ENCODE measurements at regions not wholly inside any gene's neighbourhood (a gene's known extent, or its start where the extent isn't known, plus 50 kb on each side); places are given as distances from the start of the nearest gene placed in this dataset.

GRCh38 chr14:45587142-45587541 is 334.1 kb upstream of the MIS18BP1 start:
- H3K4me1 ChIP-seq (ENCODE audit: insufficient read depth, low read length) = no peaks in the 10 kb centered on the region
- no peaks in the 10 kb centered on the region for H3K27me3 ChIP-seq (ENCODE audit: insufficient read depth, low read length)
- H3K27ac ChIP-seq (ENCODE audit: low read depth, low read length) = no peak overlapping the region
- no peak overlapping the region for H3K9ac ChIP-seq (ENCODE audit: low read length)
- TF ChIP-seq EZH2 (IDR thresholded peaks at IDR 0.05; ENCODE audit: insufficient read depth, low read length) (no peak), CTCF (IDR thresholded peaks at IDR 0.05; ENCODE audit: insufficient read depth, low read depth, low read length) (no peak)
- no peak for DNase-seq (ENCODE audit: low read depth)
- H3K27ac Mint-ChIP-seq (ENCODE audit: unreplicated experiment) = no peak overlapping the region
- no peak overlapping the region for H3K4me2 ChIP-seq (ENCODE audit: low read length)
- no peak overlapping the region for H3K4me3 Mint-ChIP-seq (ENCODE audit: unreplicated experiment)
- H3K36me3 ChIP-seq (ENCODE audit: insufficient read depth, low read length) = no peaks in the 10 kb centered on the region
- no peaks in the 10 kb centered on the region for H3K4me1 Mint-ChIP-seq (ENCODE audit: low read depth, unreplicated experiment)
- H4K20me1 ChIP-seq (ENCODE audit: insufficient read depth, low read length) = no peaks in the 10 kb centered on the region
- no peak overlapping the region for H2AFZ ChIP-seq (ENCODE audit: low read depth, low read length)
- H3K9me3 Mint-ChIP-seq (ENCODE audit: unreplicated experiment) = no peaks in the 10 kb centered on the region
- no peaks in the 10 kb centered on the region for H3K79me2 ChIP-seq (ENCODE audit: insufficient read depth, low read length)
- H3K4me3 ChIP-seq (ENCODE audit: insufficient read depth, low read depth, low read length) = no peak overlapping the region
- no peaks in the 10 kb centered on the region for H3K36me3 Mint-ChIP-seq (ENCODE audit: low read depth, unreplicated experiment)
- H3K27me3 Mint-ChIP-seq (ENCODE audit: low read depth, unreplicated experiment) = no peaks in the 10 kb centered on the region
- FAIRE-seq = no peak
- peaks cover 3% of the 10 kb centered on the region for H3K9me3 ChIP-seq (ENCODE audit: insufficient read depth, low read depth, low read length)

- Histone ChIP-seq H2AFZ (ENCODE audit: low read depth, low read length) (no peak overlapping the region), H3K4me1 (ENCODE audit: insufficient read depth, low read length) (no peaks in the 10 kb centered on the region), H3K27me3 (ENCODE audit: insufficient read depth, low read length) (no peaks in the 10 kb centered on the region), H3K4me3 (ENCODE audit: insufficient read depth, low read depth, low read length) (no peak overlapping the region), H3K36me3 (ENCODE audit: insufficient read depth, low read length) (no peaks in the 10 kb centered on the region), H3K79me2 (ENCODE audit: insufficient read depth, low read length) (no peaks in the 10 kb centered on the region), H3K27ac (ENCODE audit: low read depth, low read length) (no peak overlapping the region), H3K9ac (ENCODE audit: low read length) (no peak overlapping the region), H4K20me1 (ENCODE audit: insufficient read depth, low read length) (no peaks in the 10 kb centered on the region), H3K9me3 (ENCODE audit: insufficient read depth, low read depth, low read length) (no peaks in the 10 kb centered on the region), H3K4me2 (ENCODE audit: low read length) (no peak overlapping the region)
- no peaks in the 10 kb centered on the region for H3K9me3 Mint-ChIP-seq (ENCODE audit: unreplicated experiment)
- no peak overlapping the region for H3K4me3 Mint-ChIP-seq (ENCODE audit: unreplicated experiment)
- no peaks in the 10 kb centered on the region for H3K36me3 Mint-ChIP-seq (ENCODE audit: low read depth, unreplicated experiment)
- TF ChIP-seq EZH2 (IDR thresholded peaks at IDR 0.05; ENCODE audit: insufficient read depth, low read length) = no peak
- no peak for TF ChIP-seq CTCF (IDR thresholded peaks at IDR 0.05; ENCODE audit: insufficient read depth, low read depth, low read length)
- DNase-seq (ENCODE audit: low read depth) (no peak), FAIRE-seq (no peak)
- no peaks in the 10 kb centered on the region for H3K4me1 Mint-ChIP-seq (ENCODE audit: low read depth, unreplicated experiment)
- no peaks in the 10 kb centered on the region for H3K27me3 Mint-ChIP-seq (ENCODE audit: low read depth, unreplicated experiment)
- H3K27ac Mint-ChIP-seq (ENCODE audit: unreplicated experiment) = no peak overlapping the region
Observed at GRCh38 chr14:45559626-45560025, 306.6 kb upstream of the MIS18BP1 start.

- Mint-ChIP-seq H3K36me3 (ENCODE audit: low read depth, unreplicated experiment) (no peaks in the 10 kb centered on the region), H3K27ac (ENCODE audit: unreplicated experiment) (no peak overlapping the region), H3K27me3 (ENCODE audit: low read depth, unreplicated experiment) (no peaks in the 10 kb centered on the region), H3K4me3 (ENCODE audit: unreplicated experiment) (no peak overlapping the region), H3K9me3 (ENCODE audit: unreplicated experiment) (no peaks in the 10 kb centered on the region), H3K4me1 (ENCODE audit: low read depth, unreplicated experiment) (no peaks in the 10 kb centered on the region)
- Histone ChIP-seq H3K9ac (ENCODE audit: low read length) (no peak overlapping the region), H4K20me1 (ENCODE audit: insufficient read depth, low read length) (no peaks in the 10 kb centered on the region), H2AFZ (ENCODE audit: low read depth, low read length) (no peak overlapping the region), H3K9me3 (ENCODE audit: insufficient read depth, low read depth, low read length) (peaks cover 2% of the 10 kb centered on the region), H3K4me3 (ENCODE audit: insufficient read depth, low read depth, low read length) (no peak overlapping the region), H3K27me3 (ENCODE audit: insufficient read depth, low read length) (no peaks in the 10 kb centered on the region), H3K4me2 (ENCODE audit: low read length) (no peak overlapping the region), H3K79me2 (ENCODE audit: insufficient read depth, low read length) (no peaks in the 10 kb centered on the region), H3K27ac (ENCODE audit: low read depth, low read length) (no peak overlapping the region), H3K36me3 (ENCODE audit: insufficient read depth, low read length) (no peaks in the 10 kb centered on the region), H3K4me1 (ENCODE audit: insufficient read depth, low read length) (no peaks in the 10 kb centered on the region)
- TF ChIP-seq EZH2 (IDR thresholded peaks at IDR 0.05; ENCODE audit: insufficient read depth, low read length) (no peak), CTCF (IDR thresholded peaks at IDR 0.05; ENCODE audit: insufficient read depth, low read depth, low read length) (no peak)
- FAIRE-seq (no peak), DNase-seq (ENCODE audit: low read depth) (no peak)
Observed at GRCh38 chr14:45558183-45558582, 305.2 kb upstream of the MIS18BP1 start.
